GM21390 (cell line): ENCODE measurements at regions not wholly inside any gene's neighbourhood (a gene's known extent, or its start where the extent isn't known, plus 50 kb on each side); places are given as distances from the start of the nearest gene placed in this dataset.

Experiments
- ATAC-seq: cut with Tn5 transposase; IDR thresholded peaks from one replicate; pipeline ENCODE4 v1.9.1; 2021; ENCODE audit not compliant: unreplicated experiment

DNA sequence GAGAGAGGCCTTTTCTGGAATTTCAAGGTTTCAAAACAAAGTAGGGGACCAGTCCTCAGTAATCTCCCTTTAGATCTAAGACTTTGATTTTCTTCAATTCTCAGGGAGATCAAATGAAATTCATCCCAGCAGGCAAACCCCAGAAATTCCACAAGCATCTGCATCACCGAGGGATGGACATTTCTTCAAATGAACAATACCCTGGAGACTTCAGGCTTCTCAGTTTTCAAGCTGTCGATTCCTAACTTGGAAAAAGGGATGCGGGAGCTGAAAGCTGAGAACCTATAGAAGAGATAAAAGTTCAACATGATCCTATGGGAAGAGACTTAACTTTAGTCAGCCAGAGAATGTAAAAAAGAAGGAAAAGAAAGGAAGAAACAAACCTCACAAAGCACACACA lies 296.9 kb upstream of the CDH5 start:
- ATAC-seq, result no peak

- ATAC-seq, result no peak
These were observed 300.1 kb upstream of the CDH5 start for GRCh38 chr16:66066404-66066803.

- no peak for ATAC-seq
These were observed 300.6 kb upstream of the CDH5 start for GRCh38 chr16:66065925-66066324.

DNA sequence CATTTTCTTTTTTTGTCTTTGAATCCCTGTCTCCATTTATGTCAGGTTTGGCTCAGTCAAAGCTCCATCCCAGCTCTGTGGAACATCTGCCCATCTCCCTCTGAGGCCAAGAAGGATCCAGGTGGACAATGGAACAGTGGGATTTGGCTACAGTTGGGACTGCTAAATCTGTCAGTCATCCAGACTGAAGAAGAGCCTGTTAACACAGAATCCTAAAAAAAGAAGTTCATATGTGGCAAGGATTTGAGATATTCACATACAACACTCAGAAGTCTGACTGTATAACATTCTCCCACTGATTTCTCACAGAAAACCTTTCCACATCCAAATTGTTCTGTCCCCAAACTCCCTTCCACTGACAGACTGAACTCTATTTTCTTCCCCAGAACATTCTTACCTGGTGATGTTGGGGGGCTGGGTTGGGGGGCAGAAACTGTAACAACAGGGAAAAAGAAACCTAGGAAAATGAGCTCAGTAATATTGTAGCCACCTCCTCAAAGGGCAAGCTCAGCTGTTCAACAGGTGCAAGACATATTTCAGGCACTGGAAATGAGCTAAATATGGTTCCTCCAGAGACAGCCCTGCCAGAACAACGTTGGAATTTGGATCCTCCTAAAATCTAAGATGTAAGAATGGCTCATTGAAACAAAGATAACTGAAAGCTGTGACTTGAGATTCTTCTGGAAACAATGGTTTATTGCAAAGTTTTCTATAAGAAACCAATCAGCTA lies 301.5 kb upstream of the CDH5 start:
- ATAC-seq, result no peak

DNA sequence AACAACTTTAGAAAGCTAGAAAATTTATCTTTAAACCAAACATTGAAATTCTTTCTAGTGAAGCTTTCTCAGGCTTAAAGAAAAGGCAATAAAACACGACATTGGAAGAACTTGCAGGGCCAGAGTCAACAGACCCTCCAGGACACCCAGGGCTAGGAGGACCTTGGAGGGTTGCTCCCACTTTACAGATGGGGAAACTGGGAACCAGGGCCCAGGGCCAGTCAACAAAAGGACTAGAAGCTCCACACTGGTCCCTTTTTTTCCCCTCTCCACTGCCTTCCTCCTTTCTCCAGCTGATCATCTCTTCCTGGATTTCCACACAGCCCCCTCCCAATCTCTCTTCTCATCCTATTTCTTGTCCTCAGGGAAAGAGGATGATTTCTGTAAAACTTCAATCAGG lies 307.7 kb upstream of the CDH5 start:
- ATAC-seq, result no peak

GRCh38 chr16:66058172-66058691 lies 308.3 kb upstream of the CDH5 start:
- no peak for ATAC-seq

- ATAC-seq, result no peak
These were observed 309.4 kb upstream of the CDH5 start for GRCh38 chr16:66057057-66057456.

GRCh38 chr16:66054095-66054494 lies 312.4 kb upstream of the CDH5 start:
- no peak for ATAC-seq

DNA sequence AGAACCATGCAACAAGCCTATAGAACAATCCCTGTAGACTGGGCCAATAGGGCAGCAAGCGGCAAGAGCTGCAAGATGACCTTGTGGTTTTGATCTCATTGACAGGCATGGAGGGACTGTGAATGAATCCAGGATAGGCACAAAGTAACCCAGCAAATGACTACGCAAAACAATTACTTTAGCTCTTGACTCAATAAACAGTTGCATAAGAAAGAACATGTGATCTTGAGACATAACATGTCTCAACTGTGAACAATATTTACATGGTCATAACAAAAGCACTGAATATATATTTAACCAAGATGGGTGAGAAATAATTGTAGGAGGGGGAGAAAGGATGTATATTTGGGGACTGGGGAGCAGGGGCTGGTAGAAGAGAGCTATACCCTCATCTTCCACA lies 313.7 kb upstream of the CDH5 start:
- ATAC-seq, result no peak

DNA sequence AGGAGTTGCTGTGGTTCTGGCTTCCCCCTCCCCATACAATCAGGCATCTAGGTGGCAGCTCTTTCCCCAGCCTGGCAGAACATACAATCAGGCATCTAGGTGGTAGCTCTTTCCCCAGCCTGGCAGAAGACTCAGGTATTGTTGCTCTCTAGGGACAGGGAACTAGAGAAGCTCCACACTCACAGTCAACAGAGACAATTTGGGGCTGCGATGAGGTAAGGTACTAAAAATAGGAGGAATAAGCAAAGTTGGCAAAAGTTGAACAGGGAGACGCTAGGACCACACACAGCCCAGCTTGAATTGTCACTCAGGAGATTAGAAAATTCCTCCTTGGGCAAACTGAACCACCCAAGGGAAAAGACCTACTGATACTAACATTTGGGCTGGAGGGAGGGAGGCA lies 315.5 kb upstream of the CDH5 start:
- ATAC-seq, result no peak

DNA sequence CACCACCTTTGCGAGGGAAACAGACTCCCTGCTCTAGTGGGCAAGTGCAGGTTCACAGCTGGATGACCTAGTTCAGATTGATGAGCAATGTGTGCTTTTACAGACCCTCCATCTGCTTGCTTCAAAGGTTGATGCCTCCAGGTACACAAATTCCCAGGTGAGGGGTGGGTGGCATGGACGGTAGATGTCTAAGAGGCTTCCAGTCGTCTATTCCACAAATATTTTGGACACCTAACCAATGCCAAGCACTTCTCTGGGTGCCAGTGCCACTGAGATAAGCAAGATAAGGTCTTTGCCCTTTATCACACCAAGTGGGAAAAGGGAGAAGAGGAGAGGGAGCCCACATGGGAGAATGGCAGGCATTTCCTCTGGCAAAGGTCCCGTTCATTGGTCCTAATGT lies 316.6 kb upstream of the CDH5 start:
- no peak for ATAC-seq

- ATAC-seq, result no peak
These were observed 320.9 kb upstream of the CDH5 start for GRCh38 chr16:66045626-66046025.

- ATAC-seq, result no peak
These were observed 321.9 kb upstream of the CDH5 start for GRCh38 chr16:66044556-66044955.

GRCh38 chr16:66044089-66044488 lies 322.4 kb upstream of the CDH5 start:
- no peak for ATAC-seq

- ATAC-seq, result no peak
These were observed 323.2 kb upstream of the CDH5 start for GRCh38 chr16:66043326-66043725.

DNA sequence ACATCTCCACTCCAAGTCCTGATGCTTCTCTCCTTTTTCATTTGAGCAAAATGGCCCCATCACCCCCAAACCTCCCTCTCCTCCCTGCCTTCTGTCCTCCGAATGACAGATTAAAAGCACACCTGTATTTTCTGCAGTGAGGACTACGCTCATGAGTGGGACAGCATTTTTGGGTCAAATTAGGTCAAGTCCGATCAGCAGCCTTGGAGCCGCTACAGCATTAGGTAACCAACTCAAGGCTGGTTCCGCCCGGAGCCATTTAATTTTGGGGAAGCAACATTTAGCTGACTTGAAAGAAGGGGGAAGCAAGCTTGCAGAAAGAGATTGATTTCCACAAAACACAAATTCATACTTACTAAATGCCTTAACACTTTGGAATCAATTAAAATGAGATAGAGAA lies 324.1 kb upstream of the CDH5 start:
- no peak for ATAC-seq

DNA sequence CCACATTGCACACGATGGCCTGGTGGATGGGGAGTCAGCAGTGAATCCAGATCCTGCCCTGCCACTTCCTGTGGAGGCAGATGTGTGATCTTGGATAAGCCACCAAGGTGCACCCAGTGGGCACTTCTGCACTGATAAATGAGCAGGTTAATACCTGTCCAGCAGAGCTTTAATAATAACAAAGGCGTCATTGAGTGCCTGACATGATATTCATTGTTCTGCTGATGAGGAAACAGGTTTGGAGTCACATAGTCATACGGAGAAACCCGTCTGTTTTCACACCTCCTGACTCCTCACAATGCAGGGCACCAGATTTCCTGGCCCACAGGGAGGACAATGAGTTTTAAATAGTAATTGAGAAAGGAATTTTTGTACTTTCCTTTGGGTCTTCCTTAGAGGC lies 324.6 kb upstream of the CDH5 start:
- no peak for ATAC-seq

DNA sequence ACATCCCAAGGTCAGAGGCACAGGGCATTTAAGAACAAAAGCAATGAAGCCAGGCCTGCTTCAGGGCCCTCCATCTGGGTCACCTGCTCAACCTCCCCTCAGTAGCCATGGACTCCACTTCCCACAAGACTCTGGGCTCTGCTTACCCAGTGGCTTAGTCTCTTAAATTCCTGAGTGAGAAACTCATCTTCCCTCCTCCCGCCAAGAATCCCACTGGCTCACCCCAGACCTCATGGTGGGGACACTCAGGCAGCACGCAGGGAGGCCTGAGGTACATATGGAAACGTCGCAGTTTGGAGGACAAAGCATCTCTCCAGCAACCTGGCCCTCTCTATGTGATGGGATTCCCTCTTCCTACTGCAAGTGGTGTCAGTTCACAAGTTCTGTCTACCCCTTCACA lies 326.7 kb upstream of the CDH5 start:
- no peak for ATAC-seq

- ATAC-seq, result no peak
These were observed 329.4 kb upstream of the CDH5 start for GRCh38 chr16:66036793-66037715.

- ATAC-seq, result no peak
These were observed 330.3 kb upstream of the CDH5 start for GRCh38 chr16:66036184-66036583.

DNA sequence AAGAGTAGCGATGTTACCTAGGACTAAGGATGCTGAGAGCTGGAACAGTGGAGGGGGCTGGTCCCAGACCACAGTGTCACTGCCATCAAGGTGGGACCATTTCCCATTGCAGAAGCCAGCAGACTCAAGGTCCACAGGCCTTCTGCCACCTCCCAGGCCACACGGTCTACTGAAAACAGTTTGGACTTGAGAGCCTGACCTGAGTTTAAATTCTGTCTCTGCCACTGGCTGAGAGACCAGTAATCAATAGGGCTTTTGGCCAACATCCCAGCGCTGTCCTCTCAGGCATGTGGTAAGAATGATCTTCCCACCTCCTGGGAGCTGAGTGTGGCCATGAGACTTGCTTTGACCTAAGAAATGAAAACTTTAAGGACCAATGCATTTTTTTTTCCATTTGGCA lies 331.4 kb upstream of the CDH5 start:
- no peak for ATAC-seq

GRCh38 chr16:66032841-66033240 lies 333.6 kb upstream of the CDH5 start:
- ATAC-seq, result no peak
